Stomach (tissue), 4 donors: ENCODE measurements at regions not wholly inside any gene's neighbourhood (a gene's known extent, or its start where the extent isn't known, plus 50 kb on each side); places are given as distances from the start of the nearest gene placed in this dataset.

Source experiments
- POLR2AphosphoS5 ChIP-seq, 3 donors: sonication (generic); formaldehyde crosslinking; IDR thresholded peaks; one replicate each; pipeline ENCODE4 v1.6.1; 2016; ENCODE audit warnings: antibody characterized with exemption in 3 of 3
- TF ChIP-seq, protein P1 (sequence below), 7 experiments: fragments of 450-650 bp in 4 of 7; fragments of 200-600 bp in 3 of 7; sonication (generic) in 3 of 7; IDR thresholded peaks; one replicate each; pipeline ENCODE4 v1.5.1; 2016 to 2019; ENCODE audit warnings: antibody characterized with exemption in 7 of 7, control low read depth in 2 of 7, mild to moderate bottlenecking in 1 of 7

DNA sequence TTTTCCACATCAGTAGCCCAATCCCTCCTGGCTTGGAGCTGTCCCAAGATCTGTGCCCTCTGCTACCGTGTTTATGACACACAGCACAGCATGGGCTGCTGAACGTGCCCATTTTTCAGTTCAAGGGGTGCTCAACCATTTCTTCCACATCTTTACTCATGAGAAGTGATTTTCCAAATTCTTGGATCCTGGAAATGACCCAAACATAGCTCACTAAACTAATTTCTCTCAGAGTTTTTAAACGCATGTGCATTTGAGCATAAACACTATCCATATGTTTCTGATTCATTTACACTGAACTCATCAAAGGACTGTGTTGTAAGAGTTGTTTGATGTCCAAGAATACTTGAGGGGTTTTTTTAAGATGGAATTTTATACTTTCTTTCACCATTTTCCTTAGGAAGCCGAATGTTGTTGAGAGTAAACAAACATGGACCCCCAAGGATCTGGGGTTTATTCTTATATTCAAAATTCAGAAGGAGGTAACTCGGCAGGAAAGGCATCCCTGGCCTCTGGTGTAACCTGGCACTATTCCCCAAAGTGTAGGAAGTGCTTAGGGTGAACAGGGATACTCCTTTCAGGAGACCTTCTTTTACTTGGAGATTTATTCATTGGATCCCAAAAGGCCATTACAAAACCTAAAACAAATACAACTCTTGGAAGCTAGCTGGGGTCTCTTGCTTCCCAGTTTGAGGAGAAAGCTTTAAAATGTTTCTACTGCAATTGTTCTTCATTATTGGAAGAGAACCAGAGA is 215.0 kb downstream of the BMP4 start:
- TF ChIP-seq, protein P1, sequence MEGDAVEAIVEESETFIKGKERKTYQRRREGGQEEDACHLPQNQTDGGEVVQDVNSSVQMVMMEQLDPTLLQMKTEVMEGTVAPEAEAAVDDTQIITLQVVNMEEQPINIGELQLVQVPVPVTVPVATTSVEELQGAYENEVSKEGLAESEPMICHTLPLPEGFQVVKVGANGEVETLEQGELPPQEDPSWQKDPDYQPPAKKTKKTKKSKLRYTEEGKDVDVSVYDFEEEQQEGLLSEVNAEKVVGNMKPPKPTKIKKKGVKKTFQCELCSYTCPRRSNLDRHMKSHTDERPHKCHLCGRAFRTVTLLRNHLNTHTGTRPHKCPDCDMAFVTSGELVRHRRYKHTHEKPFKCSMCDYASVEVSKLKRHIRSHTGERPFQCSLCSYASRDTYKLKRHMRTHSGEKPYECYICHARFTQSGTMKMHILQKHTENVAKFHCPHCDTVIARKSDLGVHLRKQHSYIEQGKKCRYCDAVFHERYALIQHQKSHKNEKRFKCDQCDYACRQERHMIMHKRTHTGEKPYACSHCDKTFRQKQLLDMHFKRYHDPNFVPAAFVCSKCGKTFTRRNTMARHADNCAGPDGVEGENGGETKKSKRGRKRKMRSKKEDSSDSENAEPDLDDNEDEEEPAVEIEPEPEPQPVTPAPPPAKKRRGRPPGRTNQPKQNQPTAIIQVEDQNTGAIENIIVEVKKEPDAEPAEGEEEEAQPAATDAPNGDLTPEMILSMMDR (IDR thresholded peaks at IDR 0.05) = no peak
- no peak for TF ChIP-seq POLR2AphosphoS5 (IDR thresholded peaks at IDR 0.05)
